ENCODE measurements at regions not wholly inside any gene's neighbourhood (a gene's known extent, or its start where the extent isn't known, plus 50 kb on each side); places are given as distances from the start of the nearest gene placed in this dataset.

DNA sequence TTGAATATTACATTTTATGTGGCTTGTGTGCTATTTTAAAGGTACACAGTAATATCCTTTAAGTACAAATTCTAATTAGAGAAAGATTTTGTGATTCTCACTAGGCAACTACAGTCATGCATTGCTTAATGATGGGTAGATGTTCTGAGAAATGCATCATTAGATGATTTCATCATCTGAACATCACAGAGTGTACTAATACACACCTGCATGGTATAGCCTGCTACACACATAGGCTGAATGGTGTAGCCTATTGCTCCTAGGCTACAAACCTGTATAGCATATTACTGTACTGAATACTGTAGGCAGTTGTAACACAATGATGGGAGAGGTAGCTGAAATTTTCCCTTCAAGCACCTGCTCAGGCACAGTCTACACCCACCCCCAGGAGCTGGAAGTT lies 217.4 kb upstream of the EOMES start:
- DNase-seq (ENCODE audit: low read depth in 2 of 2): no peak

DNA sequence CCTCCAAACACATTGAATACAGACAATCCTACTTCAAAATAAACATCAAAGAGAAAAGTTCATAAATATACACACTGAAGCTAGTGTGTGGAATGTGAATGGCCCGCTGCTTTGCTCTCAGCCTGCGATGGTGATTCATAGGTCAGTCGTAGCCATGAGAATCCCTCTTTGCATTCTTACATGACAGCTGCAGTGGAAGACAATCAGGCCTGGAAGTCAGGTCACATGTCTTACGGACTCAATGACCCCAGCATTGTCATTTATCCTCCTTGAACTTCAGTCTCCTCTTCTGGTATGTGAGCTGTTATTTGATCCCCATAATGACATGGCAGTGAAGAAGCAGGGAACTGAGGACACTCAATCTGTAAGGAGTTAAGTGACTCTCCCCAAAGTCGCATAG lies 217.8 kb upstream of the EOMES start:
- DNase-seq (ENCODE audit: low read depth in 2 of 2): no peak

DNA sequence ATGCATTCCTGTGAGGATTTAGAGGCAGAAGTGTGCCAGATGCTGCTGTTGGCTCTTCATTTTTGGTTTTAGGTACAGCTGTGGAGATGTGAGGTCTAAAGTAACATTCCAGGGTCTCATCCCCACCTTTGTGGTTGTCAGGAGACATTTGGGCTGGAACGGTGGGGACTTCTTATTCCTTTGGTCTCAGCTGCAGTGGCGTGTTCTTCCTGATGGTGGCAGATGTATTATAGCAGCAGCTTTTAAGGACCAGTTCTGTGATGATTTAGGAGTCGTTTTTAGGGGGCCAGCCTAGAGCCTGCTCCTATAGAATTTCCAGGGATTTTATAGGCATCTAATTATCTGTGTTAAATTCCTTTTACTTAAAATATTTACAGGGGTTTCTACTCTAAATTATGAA lies 221.0 kb upstream of the EOMES start:
- DNase-seq (ENCODE audit: low read depth in 2 of 2): no peak

DNA sequence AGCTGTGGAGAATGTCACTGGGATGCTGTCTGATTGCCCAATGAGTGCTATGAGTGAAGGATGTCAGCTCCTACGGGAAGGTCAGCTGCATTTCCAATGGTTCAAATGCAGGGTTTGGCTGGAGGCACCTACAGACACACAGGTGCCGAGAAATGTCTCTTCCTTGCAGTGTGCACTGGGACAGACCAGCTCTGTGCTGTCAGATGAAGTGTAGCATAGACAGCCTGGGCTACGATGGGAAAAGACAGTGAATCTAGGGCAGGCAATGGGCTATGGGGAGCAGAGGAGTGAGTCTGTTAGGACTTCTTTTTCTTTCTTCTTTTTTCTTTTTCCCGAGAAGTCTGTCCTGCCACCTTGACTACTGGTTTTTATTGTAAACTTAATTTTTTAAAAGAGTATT lies 223.1 kb upstream of the EOMES start:
- DNase-seq (ENCODE audit: low read depth in 2 of 2): no peak

DNA sequence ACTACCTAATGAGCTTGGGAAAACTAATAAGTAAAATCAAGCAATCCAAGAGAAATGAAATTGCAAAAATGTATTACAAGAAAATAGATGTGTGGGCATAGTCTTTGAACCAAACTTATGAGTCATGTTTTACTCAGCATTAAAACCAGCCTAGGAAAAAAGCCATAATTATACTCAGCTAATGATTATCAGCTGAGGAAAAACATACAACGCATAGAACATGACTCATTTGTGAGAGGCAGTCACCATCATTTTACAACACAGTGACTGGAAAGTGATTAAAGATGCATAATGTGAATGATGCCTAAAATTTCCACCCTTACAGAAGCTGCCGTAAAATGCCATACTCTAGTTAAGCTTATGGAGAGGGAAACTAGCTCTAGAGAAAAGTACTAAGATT lies 238.0 kb upstream of the EOMES start:
- no peak for DNase-seq (ENCODE audit: low read depth in 2 of 2)

DNA sequence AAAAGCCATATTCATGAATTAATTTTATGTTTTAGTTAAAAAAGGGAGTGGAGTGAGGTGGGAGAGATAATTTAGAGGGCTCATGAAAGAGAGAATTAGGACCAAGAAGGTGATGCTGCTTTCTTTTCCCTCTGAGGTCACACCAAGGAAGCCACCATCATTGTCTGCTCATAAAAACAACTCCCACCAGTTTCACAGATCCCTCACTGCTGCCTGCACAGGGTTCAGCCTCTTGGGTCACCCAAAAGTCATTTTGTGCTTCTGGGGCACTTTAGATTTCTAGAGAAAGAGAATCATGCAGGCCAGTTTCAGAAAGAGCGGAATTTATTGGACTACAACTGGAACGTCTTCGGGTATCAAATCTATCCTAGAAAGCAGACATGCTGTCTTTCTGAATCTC lies 241.4 kb upstream of the EOMES start:
- no peak for DNase-seq (ENCODE audit: low read depth in 2 of 2)

DNA sequence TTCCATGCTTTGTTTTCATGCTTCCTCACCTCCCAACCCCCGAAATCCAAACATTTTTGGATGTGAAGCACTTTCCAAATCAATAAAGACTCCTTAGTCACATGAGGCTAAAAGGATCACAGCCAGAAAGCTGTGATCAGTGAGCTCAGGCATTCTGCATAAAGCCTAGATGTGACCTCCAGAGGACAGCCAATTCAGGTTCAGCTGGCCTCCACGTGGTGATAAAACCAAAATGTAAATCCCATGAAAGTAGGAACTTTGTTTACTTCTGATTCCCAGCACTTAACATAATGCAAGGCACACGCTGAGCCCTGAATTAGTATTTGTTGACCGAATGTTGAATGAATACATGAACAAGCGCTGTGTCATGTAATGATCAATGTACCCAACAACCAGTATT lies 249.5 kb upstream of the EOMES start:
- DNase-seq (ENCODE audit: low read depth in 2 of 2): no peak

DNA sequence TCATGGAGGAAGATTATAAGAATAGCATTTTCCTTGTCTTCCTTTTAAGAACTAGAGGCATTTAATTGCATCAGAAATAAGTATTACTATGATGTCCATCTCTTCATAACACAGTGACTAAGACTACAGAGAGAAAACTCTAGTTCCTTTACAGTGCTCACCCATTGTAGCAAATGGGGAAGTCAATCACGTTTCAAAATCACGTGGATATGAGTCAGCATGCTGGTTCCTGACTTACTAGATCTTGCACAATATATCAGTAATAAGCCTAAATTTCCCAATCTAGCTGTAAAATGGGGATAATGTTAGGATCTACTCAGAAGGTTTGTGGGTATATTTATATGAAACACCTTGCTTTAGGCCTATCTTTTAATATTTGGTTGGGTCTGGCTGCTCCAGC lies 254.8 kb upstream of the EOMES start:
- DNase-seq (ENCODE audit: low read depth in 2 of 2): no peak

DNA sequence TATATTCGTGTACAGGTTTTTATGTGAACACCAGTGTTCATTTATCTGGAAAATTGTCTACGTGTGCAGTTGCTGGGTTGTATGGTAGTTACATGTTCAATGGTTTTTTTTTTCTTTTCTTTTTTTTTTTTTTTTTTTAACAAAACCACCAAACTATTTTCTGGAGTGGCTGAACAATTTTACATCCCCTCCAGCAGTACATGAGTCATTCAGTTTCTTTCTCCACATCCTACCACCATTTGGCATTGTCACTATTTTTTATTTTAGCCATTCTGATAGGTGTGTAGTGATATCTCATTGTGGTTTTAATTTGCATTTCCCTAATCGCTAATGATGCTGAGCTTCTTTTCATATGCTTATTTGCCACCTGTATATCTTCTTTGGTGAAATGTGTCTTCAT lies 256.3 kb upstream of the EOMES start:
- no peak for DNase-seq (ENCODE audit: low read depth in 2 of 2)

DNA sequence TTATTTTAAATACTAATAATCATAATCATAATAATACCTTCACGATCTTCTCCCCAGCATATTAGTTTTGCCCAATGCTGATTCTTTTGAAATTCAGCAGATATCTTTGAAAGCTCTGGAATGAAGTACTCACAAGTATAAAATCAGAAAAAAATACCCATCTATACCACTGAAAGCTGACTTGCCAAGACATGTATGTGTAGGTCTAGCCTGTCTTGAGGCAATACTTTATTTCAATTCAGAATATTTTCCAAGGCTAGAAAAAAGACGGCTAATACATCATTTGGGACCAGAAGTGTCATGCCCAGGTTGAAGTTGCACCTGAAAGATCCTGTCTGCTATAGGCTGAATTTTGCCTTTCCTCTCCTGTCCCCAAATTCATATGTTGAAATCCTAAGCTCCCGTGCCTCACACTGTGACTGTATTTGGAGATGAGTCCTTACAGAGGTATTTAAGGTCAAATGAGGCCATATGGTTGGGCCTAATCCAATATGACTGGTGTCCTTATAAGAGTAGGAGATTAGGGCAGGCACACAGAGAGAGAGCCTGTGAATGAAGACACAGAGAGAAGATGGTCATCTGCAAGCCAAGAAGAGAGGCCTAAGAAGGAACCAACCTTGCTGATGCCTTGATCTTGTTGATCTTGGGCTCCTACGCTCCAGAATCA lies 255.9 kb upstream of the CMC1 start:
- no peak for DNase-seq (ENCODE audit: low read depth in 2 of 2)

DNA sequence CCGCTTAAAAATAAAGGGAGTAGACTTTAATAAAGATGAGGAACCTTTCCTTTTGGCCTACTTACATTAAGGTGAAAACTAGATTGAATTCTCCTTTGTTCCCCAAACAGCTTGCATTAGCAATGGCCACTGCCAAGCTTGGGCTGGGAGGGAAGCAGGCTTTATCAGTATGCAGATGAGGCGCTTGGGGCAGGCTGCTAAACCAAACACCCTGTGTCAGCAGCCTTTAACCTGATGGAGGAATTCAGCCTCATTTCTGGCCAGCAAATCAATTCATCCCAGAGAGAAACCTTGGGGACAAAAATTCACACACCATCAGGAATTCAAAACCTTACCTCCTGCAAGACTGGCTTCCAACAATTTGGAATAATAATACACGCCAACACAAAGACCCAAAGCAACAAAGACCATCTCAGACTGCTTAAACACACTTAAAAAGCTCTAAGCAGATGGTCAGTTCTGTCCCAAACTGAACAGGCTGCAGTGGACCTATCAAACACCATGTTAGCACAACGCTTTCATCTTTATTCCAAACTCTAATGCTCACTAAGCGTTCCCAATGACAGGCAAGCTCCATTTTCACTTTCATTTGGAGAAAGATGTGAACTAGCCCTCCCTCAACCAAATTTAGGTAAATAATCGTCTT lies 255.1 kb upstream of the CMC1 start:
- no peak for DNase-seq (ENCODE audit: low read depth in 2 of 2)

DNA sequence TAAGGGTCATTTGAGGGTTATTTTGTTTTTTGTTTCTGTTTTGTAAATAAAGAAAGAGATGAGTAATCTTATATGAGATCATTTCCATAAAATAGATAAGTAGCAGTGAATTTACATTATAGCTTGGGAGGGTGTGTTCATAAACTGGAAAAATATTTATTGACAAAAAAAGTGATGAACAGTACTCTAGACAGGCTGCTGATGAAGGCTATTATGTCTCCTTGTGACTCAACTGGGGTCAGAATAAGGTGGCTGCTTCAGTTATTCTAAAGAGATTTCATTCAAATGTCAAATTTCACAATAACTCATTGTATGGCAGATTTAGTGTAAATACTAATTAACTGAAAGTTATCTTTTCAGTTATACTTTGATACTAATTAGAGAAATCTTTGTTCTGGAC lies 251.1 kb upstream of the CMC1 start:
- DNase-seq (ENCODE audit: low read depth in 2 of 2): no peak

DNA sequence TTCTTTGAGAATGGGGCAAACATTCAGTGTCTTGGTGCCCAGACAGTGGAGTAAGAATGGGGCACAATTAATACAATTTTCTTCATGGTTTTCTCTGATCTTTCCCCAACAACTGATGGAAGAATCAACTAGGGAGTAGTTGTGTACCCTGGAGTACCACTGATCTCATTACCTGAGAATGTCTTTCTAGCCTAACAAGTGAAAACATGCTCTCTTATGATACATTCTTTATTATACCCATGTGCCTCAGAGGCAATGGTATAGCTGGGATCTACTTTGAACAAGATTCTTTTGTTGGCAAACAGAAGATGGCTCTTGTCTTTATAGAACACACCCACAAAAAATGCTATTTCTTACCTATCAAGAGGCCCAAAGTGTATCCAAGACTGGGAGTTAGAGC lies 250.6 kb upstream of the CMC1 start:
- DNase-seq (ENCODE audit: low read depth in 2 of 2): no peak

DNA sequence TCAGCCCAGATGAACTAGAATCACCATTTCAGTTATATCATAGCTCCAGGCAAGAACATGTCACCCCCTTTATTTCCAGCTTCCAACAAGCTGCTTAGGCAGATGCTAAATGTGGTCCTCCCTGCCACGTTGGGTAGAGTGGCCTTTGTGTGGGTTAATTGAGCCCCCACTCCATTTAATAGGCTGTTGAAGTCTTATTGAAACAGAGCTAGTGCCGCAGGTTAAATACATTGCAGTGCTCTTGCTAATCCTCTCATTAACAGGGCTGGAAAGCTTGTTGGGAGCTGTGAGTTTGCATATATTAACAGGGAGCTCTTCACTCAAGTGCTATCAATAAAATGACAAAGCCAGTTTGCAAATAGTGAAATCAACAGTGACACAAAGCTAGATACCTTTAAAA lies 248.4 kb upstream of the CMC1 start:
- no peak for DNase-seq (ENCODE audit: low read depth in 2 of 2)

DNA sequence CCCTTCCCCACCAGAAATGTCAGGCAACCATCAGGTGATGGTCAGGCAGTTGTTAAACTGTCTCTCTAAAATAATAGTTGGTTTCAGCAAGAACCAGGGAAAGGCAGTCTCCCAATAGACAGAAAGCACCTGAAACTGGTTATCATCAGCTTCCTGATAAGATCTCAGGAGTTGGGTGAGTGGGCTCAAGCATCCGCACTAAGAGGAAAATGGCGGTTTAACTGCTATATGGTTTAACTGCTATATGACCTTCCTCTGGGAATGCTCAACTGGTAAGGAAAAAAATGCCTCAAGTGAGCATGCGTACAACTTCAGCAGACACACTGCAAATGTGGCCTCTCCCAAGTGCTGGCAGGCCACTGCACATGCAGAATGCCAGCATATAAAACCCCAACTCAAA lies 240.8 kb upstream of the CMC1 start:
- DNase-seq (ENCODE audit: low read depth in 2 of 2): no peak

DNA sequence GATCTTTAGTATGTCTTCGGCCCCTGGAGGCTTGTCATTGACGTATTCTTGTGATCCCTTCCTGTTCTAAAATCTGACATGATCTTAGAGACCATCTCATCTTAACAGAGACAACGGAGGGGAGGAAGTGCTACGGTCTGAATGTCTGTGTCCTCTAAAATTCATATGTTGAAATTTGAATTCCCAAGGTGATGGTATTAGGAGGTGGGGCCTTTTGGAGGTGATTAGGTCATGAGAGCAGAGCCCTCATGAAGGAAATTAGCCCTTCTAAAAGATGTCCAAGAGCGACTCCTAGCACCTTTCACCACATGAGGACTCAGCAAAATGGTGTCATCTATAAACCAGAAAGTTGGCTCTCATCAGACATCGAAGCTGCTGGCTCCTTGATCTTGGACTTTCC lies 233.2 kb upstream of the CMC1 start:
- no peak for DNase-seq (ENCODE audit: low read depth in 2 of 2)

DNA sequence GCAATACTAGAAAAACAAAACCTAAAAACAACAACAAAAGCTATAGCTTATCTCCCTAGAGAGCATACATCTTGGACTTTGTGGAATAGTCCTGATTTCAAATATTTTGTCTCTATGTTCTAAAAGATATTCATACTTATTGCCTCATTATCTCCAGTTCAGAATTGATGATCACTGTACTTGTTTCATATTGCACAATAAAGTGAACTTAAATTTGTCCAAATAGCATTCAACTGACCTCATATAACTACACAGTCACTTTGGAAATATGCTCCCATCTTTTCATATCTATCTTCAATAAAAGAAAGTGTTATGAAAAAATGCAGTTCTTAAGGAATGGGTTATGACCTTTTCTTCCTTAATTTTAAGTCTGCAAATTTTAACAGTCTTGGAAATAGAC lies 228.6 kb upstream of the CMC1 start:
- DNase-seq (ENCODE audit: low read depth in 2 of 2): no peak

DNA sequence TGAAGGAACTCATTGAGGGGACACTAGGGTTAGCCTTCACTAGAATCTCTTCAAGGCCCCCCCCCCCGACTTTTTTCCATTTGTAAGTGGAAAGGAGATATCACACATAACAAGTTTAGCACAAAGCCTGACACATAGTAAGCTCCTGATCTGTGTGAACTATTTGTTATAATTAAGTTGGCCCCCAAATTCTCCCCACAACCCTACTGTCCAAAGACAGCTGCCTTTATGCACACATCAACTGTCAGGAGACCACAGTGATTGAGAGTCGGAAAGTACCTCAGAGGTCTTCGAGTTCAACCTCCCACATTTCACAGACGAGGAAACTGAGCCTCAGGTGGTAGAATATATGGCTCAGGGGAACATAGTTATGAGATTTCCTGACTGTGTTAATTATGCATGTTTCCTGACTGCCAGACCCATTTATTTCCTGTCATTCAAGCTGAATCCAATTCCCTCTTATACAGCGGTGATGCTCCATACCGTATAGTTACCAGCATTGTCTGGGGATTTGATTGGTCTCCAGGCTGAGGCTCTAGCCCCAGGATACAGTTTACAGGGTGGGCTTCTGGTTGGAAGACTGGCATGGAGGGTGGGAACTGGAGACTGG lies 227.4 kb upstream of the CMC1 start:
- no peak for DNase-seq (ENCODE audit: low read depth in 2 of 2)

DNA sequence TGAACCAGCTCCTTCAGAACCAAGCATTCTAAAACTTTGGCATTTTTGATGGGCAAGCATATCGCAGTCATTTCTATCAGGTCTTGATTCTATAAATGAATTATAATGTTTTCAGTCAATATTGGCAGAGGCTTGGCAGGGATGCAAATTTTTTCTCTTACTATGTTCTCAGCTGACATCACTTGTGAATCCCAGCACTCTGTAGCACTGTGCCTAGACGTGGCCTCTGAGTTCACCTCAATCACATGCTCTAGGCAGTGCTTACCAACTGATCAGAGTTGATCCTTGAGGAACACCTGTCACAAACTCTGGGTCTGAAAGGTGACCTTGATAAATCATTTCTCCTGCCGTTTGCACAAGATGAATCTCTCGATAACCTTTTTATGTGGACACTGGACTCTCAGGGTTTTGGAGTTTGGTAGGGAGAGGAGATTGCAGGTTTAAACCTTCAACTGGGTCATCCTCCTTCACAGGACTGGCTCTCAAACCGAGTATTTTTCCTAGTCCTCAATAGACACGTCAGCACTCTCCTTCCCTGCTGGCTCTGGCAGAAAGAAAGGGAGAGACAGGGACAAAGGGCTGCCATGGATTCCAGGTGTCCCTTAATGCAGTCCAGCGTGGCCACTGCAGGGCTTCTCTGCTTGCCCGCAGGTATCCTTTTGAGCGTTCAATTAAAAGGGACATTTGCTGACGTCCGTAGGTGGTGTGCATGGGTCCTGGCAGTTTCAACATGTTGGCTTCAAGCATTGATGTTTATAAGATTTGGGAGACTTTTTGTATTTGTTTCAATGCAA lies 222.3 kb upstream of the CMC1 start:
- no peak for DNase-seq (ENCODE audit: low read depth in 2 of 2)

DNA sequence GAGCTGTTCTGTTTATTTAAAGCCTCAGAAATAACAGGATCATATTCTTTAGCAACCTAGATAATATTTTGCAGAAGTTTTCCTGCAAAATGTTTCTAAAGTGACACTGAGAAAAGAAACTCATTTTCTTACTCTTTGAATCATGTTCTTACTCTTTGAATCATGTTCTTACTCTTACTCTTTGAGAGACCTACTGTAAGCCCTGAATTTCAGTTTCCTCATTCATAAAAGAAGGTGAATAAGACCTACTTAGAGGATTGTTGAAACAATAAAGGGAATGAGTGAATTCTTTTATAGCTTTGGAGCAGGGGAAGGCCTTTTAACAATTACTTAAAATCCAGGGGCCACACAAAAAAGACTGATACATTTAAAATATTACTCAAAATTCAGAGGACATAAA lies 221.7 kb upstream of the CMC1 start:
- no peak for DNase-seq (ENCODE audit: low read depth in 2 of 2)

DNA sequence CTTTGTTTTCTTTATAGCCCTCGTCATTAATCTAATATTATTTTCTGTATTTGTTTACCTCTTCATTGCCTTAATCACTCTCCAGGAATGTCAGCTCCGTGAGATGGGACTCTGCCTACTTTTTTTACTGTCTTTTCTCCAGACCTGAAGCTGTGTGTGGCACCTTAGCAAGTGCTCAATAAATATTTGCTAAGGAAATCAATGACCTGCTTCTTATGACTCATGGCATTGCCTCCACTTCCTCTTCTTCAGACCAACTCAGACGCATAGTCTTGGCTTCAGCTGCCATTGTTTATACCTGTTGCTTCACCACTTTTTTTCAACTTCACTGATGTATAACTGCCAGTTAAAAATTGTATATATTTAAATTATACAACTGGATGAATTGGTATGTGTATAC lies 218.5 kb upstream of the CMC1 start:
- DNase-seq (ENCODE audit: low read depth in 2 of 2): no peak

DNA sequence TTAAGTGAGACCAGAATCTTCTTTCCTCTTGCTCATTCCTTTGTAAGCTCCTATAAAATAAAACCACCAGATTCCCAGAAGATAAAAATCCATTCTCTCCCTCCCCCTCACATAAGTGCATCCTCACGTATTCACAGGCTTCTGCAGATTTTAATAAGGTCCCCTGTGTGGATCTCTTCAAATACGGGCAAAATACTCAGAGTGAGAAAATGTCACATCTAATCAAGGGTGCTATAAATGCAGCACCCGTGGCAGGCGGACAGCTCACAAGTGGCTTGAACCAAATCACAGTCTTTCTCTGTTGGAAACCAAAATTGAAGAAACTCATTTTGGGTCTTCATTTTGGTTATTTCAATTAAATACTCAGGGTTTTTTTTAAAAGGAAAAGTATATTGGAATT lies 212.9 kb upstream of the CMC1 start:
- no peak for DNase-seq (ENCODE audit: low read depth in 2 of 2)
